H1 (cell line): ENCODE measurements at regions not wholly inside any gene's neighbourhood (a gene's known extent, or its start where the extent isn't known, plus 50 kb on each side); places are given as distances from the start of the nearest gene placed in this dataset.
"Not testable (repeated sequence)": the region's sequence is repeated elsewhere in the genome, so short reads cannot be mapped to it uniquely, and the experiment has no call there.

Source experiments
- CTCF ChIA-PET: fragments of 300-600 bp; sonication (Branson Sonifier 250); formaldehyde crosslinking; loops from one replicate; lab custom pipeline; 2021; ENCODE audit not compliant: partially characterized antibody; lab: Charles Lee
- POLR2A ChIA-PET: fragments of 300-600 bp; sonication (Branson Sonifier 250); formaldehyde crosslinking; loops from one replicate; lab custom pipeline; 2021; ENCODE audit warnings: inconsistent platforms; ENCODE audit not compliant: partially characterized antibody; lab: Charles Lee
- DNase-seq, 2 experiments: peaks; one replicate each; pipeline versions ENCODE4 v3.0.0 to v3.0.0-alpha.2; 2010 to 2022; ENCODE audit warnings: low spot score in 2 of 2, low read depth in 1 of 2, mixed read lengths in 1 of 2
- FAIRE-seq: peaks from 2 replicates; lab custom pipeline; 2011; peaks lifted over from hg19 to GRCh38; lab: Jason Lieb, UNC
- H2AFZ ChIP-seq: 2 replicates; pipeline ENCODE4 v1.8.1; 2012; ENCODE audit warnings: low read length, inconsistent platforms
- H2AK5ac ChIP-seq: 2 replicates; pipeline ENCODE4 v1.6.1; 2013; ENCODE audit warnings: low read depth, low read length
- H2BK120ac ChIP-seq: replicated peaks from 2 replicates; pipeline ENCODE3; 2013; ENCODE audit warnings: low read depth, low read length, inconsistent platforms
- H2BK12ac ChIP-seq: 2 replicates; pipeline ENCODE4 v1.6.1; 2013; ENCODE audit warnings: low read depth, low read length
- H2BK15ac ChIP-seq: 2 replicates; pipeline ENCODE4 v1.6.1; 2013; ENCODE audit warnings: low read length
- H2BK20ac ChIP-seq: 2 replicates; pipeline ENCODE4 v1.6.1; 2013; ENCODE audit warnings: low read length
- H2BK5ac ChIP-seq: 2 replicates; pipeline ENCODE4 v1.6.1; 2013; ENCODE audit warnings: low read depth, low read length
- H3K14ac ChIP-seq: 2 replicates; pipeline ENCODE4 v1.6.1; 2013; ENCODE audit warnings: inconsistent platforms; ENCODE audit not compliant: insufficient read length
- H3K18ac ChIP-seq: 2 replicates; pipeline ENCODE4 v1.6.1; 2013; ENCODE audit warnings: low read length; ENCODE audit errors: extremely low read depth
- H3K23ac ChIP-seq: 2 replicates; pipeline ENCODE4 v1.6.1; 2013; ENCODE audit warnings: inconsistent platforms; ENCODE audit not compliant: insufficient read length
- H3K23me2 ChIP-seq: 2 replicates; pipeline ENCODE4 v1.6.1; 2013; ENCODE audit warnings: low read depth, low read length
- H3K27ac ChIP-seq: 2 replicates; pipeline ENCODE4 v1.6.1; 2011; ENCODE audit warnings: low read depth, low read length, inconsistent platforms
- H3K27me3 ChIP-seq, 4 experiments: replicated peaks in 1 of 4; 1 replicate in 1 of 4; 2 replicates in 3 of 4; pipeline versions ENCODE4 v1.6.1 to v1.8.1; 2011 to 2013; ENCODE audit warnings: low read length in 3 of 4, mild to moderate bottlenecking in 3 of 4, inconsistent platforms in 2 of 4, mixed read lengths in 2 of 4, moderate library complexity in 1 of 4; ENCODE audit not compliant: control insufficient read depth in 3 of 4, insufficient read depth in 3 of 4; ENCODE audit errors: extremely low read depth in 1 of 4
- H3K36me3 ChIP-seq, 4 experiments: 2 replicates each; pipeline versions ENCODE4 v1.6.1 to v1.8.1; 2011 to 2013; ENCODE audit warnings: mild to moderate bottlenecking in 4 of 4, low read length in 3 of 4, moderate library complexity in 2 of 4, control low read depth in 1 of 4, inconsistent platforms in 1 of 4; ENCODE audit not compliant: insufficient read depth in 4 of 4, control insufficient read depth in 2 of 4
- H3K4ac ChIP-seq: replicated peaks from 2 replicates; pipeline ENCODE3; 2013; ENCODE audit warnings: low read length, low read depth, mixed read lengths, inconsistent platforms; ENCODE audit not compliant: insufficient read length
- H3K4me1 ChIP-seq, 4 experiments: replicated peaks in 1 of 4; 1 replicate in 1 of 4; 2 replicates in 3 of 4; pipeline versions ENCODE4 v1.6.1 to v1.8.1; 2011 to 2013; ENCODE audit warnings: low read length in 3 of 4, inconsistent platforms in 2 of 4, mixed read lengths in 1 of 4; ENCODE audit not compliant: insufficient read depth in 4 of 4, control insufficient read depth in 3 of 4
- H3K4me2 ChIP-seq, 2 experiments: 2 replicates each; pipeline versions ENCODE4 v1.6.1 to v1.8.1; 2011 to 2013; ENCODE audit warnings: low read depth in 2 of 2, low read length in 2 of 2, control low read depth in 1 of 2, inconsistent platforms in 1 of 2, mild to moderate bottlenecking in 1 of 2; ENCODE audit not compliant: insufficient read depth in 1 of 2
- H3K4me3 ChIP-seq, 4 experiments: fragments of 200-600, 300-600 bp in 1 of 4; sonication (generic), shearing (Covaris generic), sonication (Bioruptor Twin) in 1 of 4; 2 replicates each; pipeline versions ENCODE4 v1.5.1 to v1.8.1; 2011 to 2016; ENCODE audit warnings: low read length in 4 of 4, low read depth in 3 of 4, control low read depth in 2 of 4, inconsistent platforms in 2 of 4, mild to moderate bottlenecking in 2 of 4, mixed read lengths in 1 of 4, moderate library complexity in 1 of 4; ENCODE audit not compliant: insufficient read depth in 2 of 4; ENCODE audit errors: extremely low read depth in 1 of 4
- H3K56ac ChIP-seq: replicated peaks from 2 replicates; pipeline ENCODE3; 2013; ENCODE audit warnings: low read depth, mild to moderate bottlenecking, mixed read lengths, low read length, inconsistent platforms; ENCODE audit not compliant: insufficient read length
- H3K79me1 ChIP-seq: 2 replicates; pipeline ENCODE4 v1.6.1; 2013; ENCODE audit warnings: low read depth, low read length, control low read depth
- H3K79me2 ChIP-seq, 2 experiments: 2 replicates each; pipeline versions ENCODE4 v1.6.1 to v1.8.1; 2012 to 2013; ENCODE audit warnings: low read length in 2 of 2, mild to moderate bottlenecking in 2 of 2, inconsistent platforms in 1 of 2; ENCODE audit not compliant: insufficient read depth in 2 of 2, control insufficient read depth in 1 of 2
- H3K9ac ChIP-seq, 4 experiments: replicated peaks in 1 of 4; 1 replicate in 1 of 4; 2 replicates in 3 of 4; pipeline versions ENCODE4 v1.6.1 to v1.8.1; 2011 to 2013; ENCODE audit warnings: low read depth in 3 of 4, low read length in 3 of 4, control low read depth in 2 of 4, mild to moderate bottlenecking in 2 of 4, moderate library complexity in 2 of 4, inconsistent platforms in 1 of 4; ENCODE audit errors: extremely low read depth in 1 of 4
- H3K9me3 ChIP-seq, 2 experiments: 2 replicates each; pipeline versions ENCODE4 v1.6.1 to v1.8.1; 2012 to 2013; ENCODE audit warnings: mild to moderate bottlenecking in 2 of 2, moderate library complexity in 2 of 2, control low read depth in 1 of 2, inconsistent platforms in 1 of 2, low read depth in 1 of 2, low read length in 1 of 2, mixed read lengths in 1 of 2; ENCODE audit not compliant: insufficient read depth in 2 of 2
- H4K20me1 ChIP-seq, 2 experiments: replicated peaks in 1 of 2; 2 replicates each; pipeline versions ENCODE3 to v1.8.1; 2011 to 2013; ENCODE audit warnings: inconsistent platforms in 2 of 2, low read length in 2 of 2, mild to moderate bottlenecking in 1 of 2; ENCODE audit not compliant: insufficient read depth in 2 of 2, control insufficient read depth in 1 of 2
- H4K5ac ChIP-seq: 2 replicates; pipeline ENCODE4 v1.6.1; 2013; ENCODE audit warnings: low read length, low read depth, mixed read lengths, inconsistent platforms; ENCODE audit not compliant: insufficient read length
- H4K8ac ChIP-seq: 2 replicates; pipeline ENCODE4 v1.8.0; 2013; ENCODE audit warnings: mild to moderate bottlenecking, moderate library complexity, low read length, inconsistent platforms; ENCODE audit not compliant: insufficient read depth; ENCODE audit errors: extremely low read depth
- H4K91ac ChIP-seq: replicated peaks from 2 replicates; pipeline ENCODE3; 2013; ENCODE audit warnings: low read length, mixed read lengths, inconsistent platforms; ENCODE audit not compliant: insufficient read length
- WGBS, 2 experiments: shearing (Covaris generic) in 1 of 2; methylation state at CpG; one replicate each; pipeline versions ENCODE4 v1.1.6 to v1.1.7; 2013 to 2015; ENCODE audit warnings: low lambda C conversion rate in 2 of 2, mixed read lengths in 2 of 2, inconsistent platforms in 1 of 2, low coverage in 1 of 2, missing lambda C conversion rate in 1 of 2; ENCODE audit not compliant: insufficient replicate concordance in 2 of 2, insufficient coverage in 1 of 2, insufficient read length in 1 of 2; ENCODE audit errors: extremely low coverage in 1 of 2, missing lambda C conversion rate in 1 of 2; 5-methylcytosine and 5-hydroxymethylcytosine counted together

GRCh38 chr10:84650628-84651027 lies 322.2 kb downstream of the CCSER2 start:
- FAIRE-seq = not testable (repeated sequence)

More at GRCh38 chr10:84650628-84651027, 322.2 kb downstream of the CCSER2 start:
- H2AK5ac ChIP-seq, H4K91ac ChIP-seq, H2AFZ ChIP-seq, H3K56ac ChIP-seq, H3K27ac ChIP-seq, H2BK15ac ChIP-seq, H3K23ac ChIP-seq, H3K18ac ChIP-seq, H3K9ac ChIP-seq, H3K4me3 ChIP-seq, H3K4me2 ChIP-seq, H2BK12ac ChIP-seq, H3K79me1 ChIP-seq, POLR2A ChIA-PET, H3K4me1 ChIP-seq, DNase-seq, H3K9me3 ChIP-seq, H2BK120ac ChIP-seq, H2BK5ac ChIP-seq, H4K8ac ChIP-seq, H2BK20ac ChIP-seq, H3K36me3 ChIP-seq, H3K23me2 ChIP-seq, H3K27me3 ChIP-seq, H4K5ac ChIP-seq, H3K79me2 ChIP-seq, H3K4ac ChIP-seq, H4K20me1 ChIP-seq, H3K14ac ChIP-seq: not testable (repeated sequence)
- CTCF ChIA-PET = interaction anchor here (1.1 to 1.5 kb wide), 3 partner anchors 11 to 111 kb away, joined by 3 to 4 read pairs (median 4); no protein-coding TSS in a partner anchor
- WGBS, 2 experiments = 100% methylated on average over 1 of the region's 1 CpG; no CpG with 5 or more reads in 1 of the 2 experiments
